Fibroblast of mammary gland (primary cell): ENCODE measurements at regions not wholly inside any gene's neighbourhood (a gene's known extent, or its start where the extent isn't known, plus 50 kb on each side); places are given as distances from the start of the nearest gene placed in this dataset.
"Not testable (repeated sequence)": the region's sequence is repeated elsewhere in the genome, so short reads cannot be mapped to it uniquely, and the experiment has no call there.

Experiments
- DNase-seq: peaks from one replicate; pipeline ENCODE4 v3.0.0-alpha.2; 2010; ENCODE audit warnings: low read depth
- H3K4me3 ChIP-seq: 2 replicates; pipeline ENCODE4 v1.5.1; 2011; ENCODE audit warnings: low read depth, mild to moderate bottlenecking, low read length, moderate library complexity; ENCODE audit not compliant: control insufficient read depth
- CTCF ChIP-seq: conservative IDR thresholded peaks from 2 replicates; pipeline ENCODE4 v1.5.1; 2011; ENCODE audit warnings: low read depth, low read length, inconsistent platforms; ENCODE audit not compliant: control insufficient read depth, insufficient read depth

DNA sequence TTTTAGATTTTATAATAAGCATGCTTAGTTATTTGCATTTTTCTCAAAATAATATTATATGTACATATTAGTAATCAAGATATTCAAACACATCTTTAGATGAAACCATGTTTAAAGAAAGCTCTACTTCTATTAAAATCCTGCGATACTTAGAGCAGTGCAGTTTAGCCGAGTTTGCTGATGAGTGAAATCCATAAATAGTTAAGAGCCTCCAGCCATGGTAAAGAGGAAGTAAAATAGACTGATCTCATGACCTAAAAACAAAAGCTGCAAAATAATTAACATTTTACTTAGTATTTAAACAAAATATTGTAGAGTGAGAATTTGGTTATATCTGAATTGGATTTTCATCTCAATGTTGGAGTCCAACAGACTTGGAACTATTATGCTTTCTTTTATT is 147.4 kb upstream of the NRIP1 start:
- no peak for TF ChIP-seq CTCF

DNA sequence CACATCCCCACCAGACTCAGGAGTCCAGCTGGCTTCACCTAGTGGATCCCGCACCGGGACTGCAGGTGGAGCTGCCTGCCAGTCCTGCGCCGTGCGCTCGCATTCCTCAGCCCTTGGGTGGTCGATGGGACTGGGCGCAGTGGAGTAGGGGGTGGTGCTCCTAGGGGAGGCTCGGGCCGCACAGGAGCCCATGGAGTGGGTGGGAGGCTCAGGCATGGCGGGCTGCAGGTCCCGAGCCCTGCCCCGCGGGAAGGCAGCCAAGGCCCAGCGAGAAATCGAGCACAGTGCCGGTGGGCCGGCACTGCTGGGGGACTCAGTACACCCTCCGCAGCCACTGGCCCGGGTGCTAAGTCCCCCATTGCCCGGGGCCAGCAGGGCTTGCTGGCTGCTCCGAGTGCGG is 153.7 kb upstream of the NRIP1 start:
- not testable (repeated sequence) for H3K4me3 ChIP-seq, DNase-seq

More for the DNA sequence above, 147.4 kb upstream of the NRIP1 start:
- no peak overlapping the region for H3K4me3 ChIP-seq
- DNase-seq, result no peak

- no peak overlapping the region for H3K4me3 ChIP-seq
- TF ChIP-seq CTCF, result no peak
- no peak for DNase-seq
These were observed 154.2 kb upstream of the NRIP1 start for GRCh38 chr21:15219039-15219438.

DNA sequence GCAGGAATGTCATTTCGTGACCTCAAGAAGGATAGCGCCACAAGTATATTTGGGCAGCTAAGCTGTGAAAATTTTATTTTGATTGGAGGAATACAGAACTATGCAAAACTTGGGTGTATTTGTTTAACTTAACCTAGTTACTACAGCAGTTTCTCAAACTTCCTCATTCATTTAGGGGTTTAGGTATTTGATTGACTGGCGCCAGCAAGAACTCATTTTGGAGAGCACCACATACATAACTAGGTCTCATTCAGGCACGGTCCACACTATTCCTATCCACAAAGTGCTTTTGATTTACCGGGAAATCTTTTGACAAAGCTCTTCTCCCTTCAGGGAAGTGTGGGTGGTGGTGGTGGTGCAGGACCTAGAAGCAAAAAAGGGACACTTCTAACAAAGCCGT is 155.1 kb upstream of the NRIP1 start:
- DNase-seq, result no peak
- no peak overlapping the region for H3K4me3 ChIP-seq
- TF ChIP-seq CTCF, result no peak

GRCh38 chr21:15221799-15222386 is 157.1 kb upstream of the NRIP1 start:
- TF ChIP-seq CTCF, result peak; percentile 4
- DNase-seq, result peak; percentile 99
- H3K4me3 ChIP-seq, result no peak overlapping the region

DNA sequence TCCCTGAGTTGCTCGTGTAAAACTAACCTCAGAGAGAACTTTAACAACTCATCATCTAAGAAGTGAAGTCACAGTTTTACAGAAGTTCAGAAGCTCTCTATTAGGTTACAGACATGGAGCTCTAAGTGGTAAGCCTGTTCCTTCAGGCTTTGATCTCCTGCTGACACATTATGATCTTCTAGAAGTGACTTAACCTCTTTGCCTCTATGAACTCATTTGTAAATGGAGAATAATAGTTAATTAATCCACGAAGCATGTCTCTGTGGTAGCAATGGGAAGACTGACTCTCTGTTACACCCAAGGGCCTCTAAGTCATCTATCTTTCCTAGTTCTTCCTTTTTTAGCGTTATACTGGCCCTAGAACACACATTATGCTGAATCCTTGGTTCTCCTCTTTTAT is 157.9 kb upstream of the NRIP1 start:
- peak; percentile 29 for DNase-seq
- no peak for TF ChIP-seq CTCF
- no peak overlapping the region for H3K4me3 ChIP-seq

- H3K4me3 ChIP-seq, result no peak overlapping the region
- no peak for TF ChIP-seq CTCF
- DNase-seq, result peak; percentile 99
These were observed 159.7 kb upstream of the NRIP1 start for GRCh38 chr21:15224346-15225086.
